ENCODE measurements at regions not wholly inside any gene's neighbourhood (a gene's known extent, or its start where the extent isn't known, plus 50 kb on each side); places are given as distances from the start of the nearest gene placed in this dataset.

- H3K27ac ChIP-seq (ENCODE audit: low read length) = no peak overlapping the region
- no peak for ATAC-seq
- no peaks in the 10 kb centered on the region for H3K9me3 ChIP-seq (ENCODE audit: control insufficient read depth, insufficient read depth, low read depth, low read length)
- no peaks in the 10 kb centered on the region for H3K36me3 ChIP-seq (ENCODE audit: control insufficient read depth, insufficient read depth, low read length)
- ChIA-PET CTCF (no interaction called here), POLR2A (no interaction called here)
- TF ChIP-seq SIN3A (IDR thresholded peaks at IDR 0.05; ENCODE audit: borderline replicate concordance, insufficient read depth, low read depth, low read length) (no peak), REST (IDR thresholded peaks at IDR 0.05; ENCODE audit: insufficient read depth in 1 of 2, low read depth in 2 of 2, low read length in 1 of 2) (no peak), TCF7L2 (IDR thresholded peaks at IDR 0.05; ENCODE audit: low read depth, low read length) (no peak), POLR2AphosphoS5 (IDR thresholded peaks at IDR 0.05; ENCODE audit: low read depth, low read length) (no peak), CTCF (IDR thresholded peaks at IDR 0.05) (no peak)
- intact Hi-C loops (cut with micrococcal nuclease; ENCODE audit: unreplicated experiment) (no loop called here), in situ Hi-C loops (cut with HindIII; ENCODE audit: low pct_unique_long_range_greater_than_20kb, low sequenced_read_pairs) (no loop called here)
- no TSS peak for BruUV-seq (replicated peaks)
- no peaks in the 10 kb centered on the region for H3K27me3 ChIP-seq (ENCODE audit: control insufficient read depth, insufficient read depth, low read length)
- no peak for DNase-seq (ENCODE audit: low read depth, low spot score)
- no peaks in the 10 kb centered on the region for H3K4me1 ChIP-seq (ENCODE audit: control insufficient read depth, insufficient read depth, low read length)
- H3K4me3 ChIP-seq (ENCODE audit: low read depth in 2 of 2, low read length in 2 of 2) = no peak overlapping the region
Observed at GRCh38 chr13:74273581-74273980, 139.4 kb upstream of the KLF12 start.

- DNase-seq (ENCODE audit: low read depth, low spot score) = no peak
- no TSS peak for BruUV-seq (replicated peaks)
- H3K27ac ChIP-seq (ENCODE audit: low read length) = no peak overlapping the region
- in situ Hi-C loops (cut with HindIII; ENCODE audit: low pct_unique_long_range_greater_than_20kb, low sequenced_read_pairs) = no loop called here
- no peaks in the 10 kb centered on the region for H3K27me3 ChIP-seq (ENCODE audit: control insufficient read depth, insufficient read depth, low read length)
- intact Hi-C loops (cut with micrococcal nuclease; ENCODE audit: unreplicated experiment) = no loop called here
- no peaks in the 10 kb centered on the region for H3K36me3 ChIP-seq (ENCODE audit: control insufficient read depth, insufficient read depth, low read length)
- ChIA-PET POLR2A (no interaction called here), CTCF (no interaction called here)
- no peaks in the 10 kb centered on the region for H3K9me3 ChIP-seq (ENCODE audit: control insufficient read depth, insufficient read depth, low read depth, low read length)
- TF ChIP-seq SIN3A (IDR thresholded peaks at IDR 0.05; ENCODE audit: borderline replicate concordance, insufficient read depth, low read depth, low read length) = no peak
- TF ChIP-seq TCF7L2 (IDR thresholded peaks at IDR 0.05; ENCODE audit: low read depth, low read length) = no peak
- no peak for TF ChIP-seq POLR2AphosphoS5 (IDR thresholded peaks at IDR 0.05; ENCODE audit: low read depth, low read length)
- TF ChIP-seq REST (IDR thresholded peaks at IDR 0.05; ENCODE audit: insufficient read depth in 1 of 2, low read depth in 2 of 2, low read length in 1 of 2) = no peak
- TF ChIP-seq CTCF (IDR thresholded peaks at IDR 0.05) = no peak
- no peaks in the 10 kb centered on the region for H3K4me1 ChIP-seq (ENCODE audit: control insufficient read depth, insufficient read depth, low read length)
- H3K4me3 ChIP-seq (ENCODE audit: low read depth in 2 of 2, low read length in 2 of 2) = no peak overlapping the region
- no peak for ATAC-seq
Observed at GRCh38 chr13:74272826-74273225, 138.6 kb upstream of the KLF12 start.

Measured in Panc1 (cell line).